HL-60 (cell line): ENCODE measurements at regions not wholly inside any gene's neighbourhood (a gene's known extent, or its start where the extent isn't known, plus 50 kb on each side); places are given as distances from the start of the nearest gene placed in this dataset.

ENCODE experiments used
- DNase-seq, 2 experiments: peaks; one replicate each; pipeline ENCODE4 v3.0.0-alpha.2; 2010 to 2020; ENCODE audit warnings: low read depth in 1 of 2, low spot score in 1 of 2
- H3K27ac ChIP-seq: fragments of 250-450 bp; sonication (Bioruptor Pico); replicated peaks from 2 replicates; pipeline ENCODE4 v1.5.1; 2020; ENCODE audit warnings: mild to moderate bottlenecking, moderate library complexity
- H3K27me3 ChIP-seq: fragments of 250-450 bp; sonication (Bioruptor Pico); 2 replicates; pipeline ENCODE4 v1.5.1; 2021; ENCODE audit warnings: mild to moderate bottlenecking, moderate library complexity; ENCODE audit not compliant: insufficient read depth, poor library complexity, severe bottlenecking
- H3K4me3 ChIP-seq: replicated peaks from 2 replicates; pipeline ENCODE4 v1.5.1; 2011; ENCODE audit warnings: mild to moderate bottlenecking, control low read depth, low read length; ENCODE audit not compliant: insufficient read depth
- CTCF ChIP-seq: IDR thresholded peaks from one replicate; pipeline ENCODE4 v1.5.1; 2011; ENCODE audit warnings: low read length, control low read depth, inconsistent platforms; ENCODE audit not compliant: insufficient read depth
- GABPA ChIP-seq: IDR thresholded peaks from 2 replicates; pipeline ENCODE4 v1.6.1; 2012; ENCODE audit warnings: low read depth
- POLR2AphosphoS5 ChIP-seq: IDR thresholded peaks from 2 replicates; pipeline ENCODE4 v1.6.1; 2012; ENCODE audit warnings: low read depth
- SPI1 ChIP-seq: IDR thresholded peaks from 2 replicates; pipeline ENCODE4 v1.6.1; 2012; ENCODE audit warnings: low read depth, mild to moderate bottlenecking, borderline replicate concordance
- TF ChIP-seq, protein P1 (sequence below): IDR thresholded peaks from 2 replicates; pipeline ENCODE4 v1.6.1; 2012; ENCODE audit warnings: low read depth; ENCODE audit not compliant: insufficient replicate concordance

- TF ChIP-seq CTCF (no peak), SPI1 (no peak), GABPA (no peak), POLR2AphosphoS5 (no peak)
- no peak overlapping the region for H3K4me3 ChIP-seq
- H3K27ac ChIP-seq = no peak overlapping the region
- peaks cover 2% of the 10 kb centered on the region for H3K27me3 ChIP-seq
- DNase-seq = no peak
Observed at GRCh38 chr11:110859240-110859840, 147.1 kb upstream of the ARHGAP20 start.

GRCh38 chr11:110858547-110858921 is 146.3 kb upstream of the ARHGAP20 start:
- TF ChIP-seq, protein P1, sequence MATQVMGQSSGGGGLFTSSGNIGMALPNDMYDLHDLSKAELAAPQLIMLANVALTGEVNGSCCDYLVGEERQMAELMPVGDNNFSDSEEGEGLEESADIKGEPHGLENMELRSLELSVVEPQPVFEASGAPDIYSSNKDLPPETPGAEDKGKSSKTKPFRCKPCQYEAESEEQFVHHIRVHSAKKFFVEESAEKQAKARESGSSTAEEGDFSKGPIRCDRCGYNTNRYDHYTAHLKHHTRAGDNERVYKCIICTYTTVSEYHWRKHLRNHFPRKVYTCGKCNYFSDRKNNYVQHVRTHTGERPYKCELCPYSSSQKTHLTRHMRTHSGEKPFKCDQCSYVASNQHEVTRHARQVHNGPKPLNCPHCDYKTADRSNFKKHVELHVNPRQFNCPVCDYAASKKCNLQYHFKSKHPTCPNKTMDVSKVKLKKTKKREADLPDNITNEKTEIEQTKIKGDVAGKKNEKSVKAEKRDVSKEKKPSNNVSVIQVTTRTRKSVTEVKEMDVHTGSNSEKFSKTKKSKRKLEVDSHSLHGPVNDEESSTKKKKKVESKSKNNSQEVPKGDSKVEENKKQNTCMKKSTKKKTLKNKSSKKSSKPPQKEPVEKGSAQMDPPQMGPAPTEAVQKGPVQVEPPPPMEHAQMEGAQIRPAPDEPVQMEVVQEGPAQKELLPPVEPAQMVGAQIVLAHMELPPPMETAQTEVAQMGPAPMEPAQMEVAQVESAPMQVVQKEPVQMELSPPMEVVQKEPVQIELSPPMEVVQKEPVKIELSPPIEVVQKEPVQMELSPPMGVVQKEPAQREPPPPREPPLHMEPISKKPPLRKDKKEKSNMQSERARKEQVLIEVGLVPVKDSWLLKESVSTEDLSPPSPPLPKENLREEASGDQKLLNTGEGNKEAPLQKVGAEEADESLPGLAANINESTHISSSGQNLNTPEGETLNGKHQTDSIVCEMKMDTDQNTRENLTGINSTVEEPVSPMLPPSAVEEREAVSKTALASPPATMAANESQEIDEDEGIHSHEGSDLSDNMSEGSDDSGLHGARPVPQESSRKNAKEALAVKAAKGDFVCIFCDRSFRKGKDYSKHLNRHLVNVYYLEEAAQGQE = no peak
- H3K27me3 ChIP-seq = peaks cover 2% of the 10 kb centered on the region
- DNase-seq = no peak
- no peak overlapping the region for H3K27ac ChIP-seq
- no peak overlapping the region for H3K4me3 ChIP-seq

- TF ChIP-seq POLR2AphosphoS5 (no peak), GABPA (no peak), SPI1 (no peak), CTCF (no peak)
- TF ChIP-seq, protein P1 = no peak
- no peak for DNase-seq
- peaks cover 2% of the 10 kb centered on the region for H3K27me3 ChIP-seq
- no peak overlapping the region for H3K4me3 ChIP-seq
- no peak overlapping the region for H3K27ac ChIP-seq
Observed at GRCh38 chr11:110857892-110858546, 145.8 kb upstream of the ARHGAP20 start.

GRCh38 chr11:110856996-110857812 is 145.0 kb upstream of the ARHGAP20 start:
- TF ChIP-seq, protein P1 = no peak
- no peak for TF ChIP-seq CTCF
- no peak for TF ChIP-seq SPI1
- no peak for TF ChIP-seq GABPA
- TF ChIP-seq POLR2AphosphoS5 = no peak
- DNase-seq = no peak
- H3K27me3 ChIP-seq = peaks cover 2% of the 10 kb centered on the region
- H3K27ac ChIP-seq = no peak overlapping the region
- H3K4me3 ChIP-seq = no peak overlapping the region
